Chondrocyte (in vitro differentiated cells): ENCODE measurements at regions not wholly inside any gene's neighbourhood (a gene's known extent, or its start where the extent isn't known, plus 50 kb on each side); places are given as distances from the start of the nearest gene placed in this dataset.
A peak's percentile ranks its signal among the peaks of the same experiment; 100 is the strongest.

Source experiments
- DNase-seq: peaks from one replicate; pipeline ENCODE4 v3.0.0; 2021; ENCODE audit warnings: mixed read lengths, low spot score
- H3K27ac Mint-ChIP-seq: one replicate; pipeline ENCODE4 v1.8.0; 2021; ENCODE audit warnings: mild to moderate bottlenecking, moderate library complexity, mixed read lengths; ENCODE audit not compliant: unreplicated experiment
- H3K27me3 Mint-ChIP-seq: 2 replicates; pipeline ENCODE4 v1.8.0; 2021; ENCODE audit warnings: low read depth, mixed read lengths
- H3K36me3 Mint-ChIP-seq: 2 replicates; pipeline ENCODE4 v1.8.0; 2021; ENCODE audit warnings: low read depth, mixed read lengths
- H3K4me1 Mint-ChIP-seq: 2 replicates; pipeline ENCODE4 v1.8.0; 2021; ENCODE audit warnings: low read depth, mild to moderate bottlenecking, mixed read lengths
- H3K4me3 Mint-ChIP-seq: one replicate; pipeline ENCODE4 v1.8.0; 2021; ENCODE audit warnings: mild to moderate bottlenecking, moderate library complexity, mixed read lengths; ENCODE audit not compliant: unreplicated experiment
- H3K9me3 Mint-ChIP-seq: 2 replicates; pipeline ENCODE4 v1.8.0; 2021; ENCODE audit warnings: low read depth, mixed read lengths
- TF ChIP-seq, protein P1 (sequence below): fragments of 200-600 bp; sonication (generic); IDR thresholded peaks from 2 replicates; pipeline ENCODE4 v1.5.0; 2021; ENCODE audit warnings: antibody characterized with exemption, mild to moderate bottlenecking, moderate library complexity

DNA sequence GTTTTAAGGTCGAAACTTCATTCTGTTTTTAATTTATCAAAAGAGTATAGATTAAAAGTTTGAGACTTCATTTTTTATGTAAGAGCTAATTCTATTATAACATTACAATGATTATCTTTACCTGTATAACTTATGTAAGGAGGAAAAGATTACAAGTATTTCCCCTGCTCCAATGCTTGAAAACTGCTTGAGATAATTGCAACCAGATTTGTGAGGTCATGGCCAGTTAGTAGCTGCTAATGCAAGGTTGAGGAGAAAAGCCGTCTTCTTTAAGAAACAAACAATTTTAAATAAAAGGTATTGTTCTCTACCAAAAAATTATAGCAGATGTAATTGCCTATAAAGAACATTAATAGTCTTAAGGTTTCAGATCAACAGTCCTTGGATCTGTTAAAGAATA lies 208.3 kb upstream of the UBE2E2 start:
- Mint-ChIP-seq H3K4me3 (no peak overlapping the region), H3K36me3 (no peaks in the 10 kb centered on the region), H3K27me3 (peaks cover 6% of the 10 kb centered on the region), H3K27ac (no peak overlapping the region), H3K4me1 (peaks cover 4% of the 10 kb centered on the region), H3K9me3 (no peaks in the 10 kb centered on the region)
- no peak for DNase-seq
- TF ChIP-seq, protein P1, sequence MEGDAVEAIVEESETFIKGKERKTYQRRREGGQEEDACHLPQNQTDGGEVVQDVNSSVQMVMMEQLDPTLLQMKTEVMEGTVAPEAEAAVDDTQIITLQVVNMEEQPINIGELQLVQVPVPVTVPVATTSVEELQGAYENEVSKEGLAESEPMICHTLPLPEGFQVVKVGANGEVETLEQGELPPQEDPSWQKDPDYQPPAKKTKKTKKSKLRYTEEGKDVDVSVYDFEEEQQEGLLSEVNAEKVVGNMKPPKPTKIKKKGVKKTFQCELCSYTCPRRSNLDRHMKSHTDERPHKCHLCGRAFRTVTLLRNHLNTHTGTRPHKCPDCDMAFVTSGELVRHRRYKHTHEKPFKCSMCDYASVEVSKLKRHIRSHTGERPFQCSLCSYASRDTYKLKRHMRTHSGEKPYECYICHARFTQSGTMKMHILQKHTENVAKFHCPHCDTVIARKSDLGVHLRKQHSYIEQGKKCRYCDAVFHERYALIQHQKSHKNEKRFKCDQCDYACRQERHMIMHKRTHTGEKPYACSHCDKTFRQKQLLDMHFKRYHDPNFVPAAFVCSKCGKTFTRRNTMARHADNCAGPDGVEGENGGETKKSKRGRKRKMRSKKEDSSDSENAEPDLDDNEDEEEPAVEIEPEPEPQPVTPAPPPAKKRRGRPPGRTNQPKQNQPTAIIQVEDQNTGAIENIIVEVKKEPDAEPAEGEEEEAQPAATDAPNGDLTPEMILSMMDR: no peak

DNA sequence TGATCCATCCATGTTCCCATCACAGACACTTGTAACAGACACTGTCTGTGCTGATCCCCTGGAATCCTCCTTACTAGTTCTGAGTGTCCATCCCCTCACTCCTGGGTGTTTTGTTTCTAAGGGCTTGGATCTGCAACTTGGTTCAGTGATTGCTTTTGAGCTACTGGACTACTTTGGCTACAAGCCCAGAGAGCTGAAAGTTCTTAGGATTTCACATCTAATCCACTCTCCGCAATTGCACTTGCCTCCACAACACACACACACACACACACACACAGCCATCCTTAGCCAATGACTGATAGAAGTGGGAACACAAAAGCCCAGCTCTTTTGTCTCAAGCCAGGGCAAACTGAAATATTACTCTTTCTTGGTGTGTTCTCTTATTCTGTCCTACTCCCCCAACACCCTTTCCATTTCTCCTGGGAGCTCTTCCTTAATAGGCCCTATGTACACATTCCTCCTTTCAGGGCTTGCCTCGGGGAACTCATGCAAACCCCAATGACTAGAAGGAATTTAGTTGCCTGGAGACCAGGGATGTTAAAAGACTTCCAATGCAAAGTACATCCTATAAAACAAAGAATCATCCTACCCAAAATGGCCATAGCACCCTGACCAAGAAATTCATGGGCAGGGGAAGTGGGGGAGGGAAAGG lies 206.1 kb upstream of the UBE2E2 start:
- TF ChIP-seq, protein P1: no peak
- Mint-ChIP-seq H3K27me3 (peaks cover 4% of the 10 kb centered on the region), H3K27ac (no peak overlapping the region), H3K4me1 (peaks cover 4% of the 10 kb centered on the region), H3K4me3 (no peak overlapping the region), H3K9me3 (no peaks in the 10 kb centered on the region), H3K36me3 (no peaks in the 10 kb centered on the region)
- no peak for DNase-seq

GRCh38 chr3:23000371-23000770 lies 202.8 kb upstream of the UBE2E2 start:
- H3K27ac Mint-ChIP-seq: no peak overlapping the region
- H3K27me3 Mint-ChIP-seq: peaks cover 1% of the 10 kb centered on the region
- H3K36me3 Mint-ChIP-seq: no peaks in the 10 kb centered on the region
- no peak overlapping the region for H3K4me3 Mint-ChIP-seq
- H3K4me1 Mint-ChIP-seq: peaks cover 18% of the 10 kb centered on the region
- TF ChIP-seq, protein P1: no peak
- no peak for DNase-seq
- H3K9me3 Mint-ChIP-seq: no peaks in the 10 kb centered on the region

DNA sequence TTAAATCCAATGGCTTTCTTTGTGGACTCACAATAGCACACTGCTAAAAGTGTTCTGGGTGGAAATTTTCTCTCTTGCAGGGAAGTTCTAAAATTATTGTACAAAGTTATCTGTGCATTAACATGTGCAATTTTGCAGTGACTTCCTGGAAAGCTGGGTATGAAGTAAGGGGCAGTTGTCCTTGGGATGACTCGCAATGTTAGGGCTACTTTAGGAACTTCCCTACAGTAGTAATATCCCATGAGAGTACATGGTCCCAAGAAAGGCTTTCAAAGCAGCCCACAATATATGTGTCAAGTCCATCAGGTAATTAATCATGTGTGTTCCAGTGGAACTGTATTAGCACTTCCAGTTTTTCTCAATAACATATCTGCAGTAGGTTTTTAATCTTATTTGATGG lies 201.0 kb upstream of the UBE2E2 start:
- Mint-ChIP-seq H3K36me3 (no peaks in the 10 kb centered on the region), H3K27ac (no peak overlapping the region), H3K4me1 (peaks cover 18% of the 10 kb centered on the region), H3K27me3 (peaks cover 1% of the 10 kb centered on the region), H3K9me3 (no peaks in the 10 kb centered on the region), H3K4me3 (no peak overlapping the region)
- no peak for DNase-seq
- TF ChIP-seq, protein P1: no peak

DNA sequence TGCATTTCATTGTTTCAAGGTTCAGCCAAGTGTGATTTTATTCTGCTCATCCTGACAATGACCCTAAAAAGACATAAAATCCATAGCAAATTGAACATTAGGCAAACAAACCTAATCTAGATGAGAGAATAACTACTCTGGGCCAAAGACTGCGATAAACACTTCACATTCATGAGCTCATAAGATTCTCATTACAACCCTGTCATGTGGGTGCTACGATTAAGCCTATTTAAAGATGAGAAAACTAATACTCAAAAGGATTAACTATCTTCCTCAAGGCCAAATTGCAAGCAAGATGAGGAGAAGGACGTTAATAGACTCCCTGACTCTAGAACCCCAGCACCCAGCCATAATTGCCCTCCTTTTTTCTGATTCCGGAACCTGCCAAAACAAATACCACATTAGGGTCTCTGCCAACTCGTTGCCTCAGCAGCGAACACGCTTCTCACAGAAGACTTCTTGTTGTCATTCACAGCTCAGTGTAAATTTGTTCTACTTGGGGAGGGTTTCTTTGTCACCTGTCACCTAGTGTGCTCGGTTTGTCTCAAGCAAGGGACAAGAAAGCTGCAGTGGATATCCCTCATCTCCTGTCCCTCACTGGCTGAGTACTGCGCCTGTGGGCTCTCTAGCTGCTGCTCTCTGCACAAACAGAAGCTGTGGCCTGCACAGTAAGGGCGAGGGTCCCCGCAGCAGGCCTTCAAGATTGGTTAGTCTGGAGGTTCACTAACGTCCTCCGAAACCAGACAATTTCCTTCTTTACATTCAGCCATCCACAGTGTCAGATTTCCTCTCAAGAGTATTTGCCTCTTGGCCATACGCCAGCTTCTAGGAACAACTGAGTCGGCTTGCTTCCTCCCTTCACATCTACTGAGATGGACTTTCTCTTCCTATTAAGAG lies 200.0 kb upstream of the UBE2E2 start:
- Mint-ChIP-seq H3K36me3 (no peaks in the 10 kb centered on the region), H3K27me3 (peaks cover 1% of the 10 kb centered on the region), H3K9me3 (no peaks in the 10 kb centered on the region), H3K27ac (peak overlapping the region; percentile 39), H3K4me3 (no peak overlapping the region), H3K4me1 (peaks cover 22% of the 10 kb centered on the region)
- TF ChIP-seq, protein P1: no peak
- DNase-seq: no peak
